ENCODE measurements at regions not wholly inside any gene's neighbourhood (a gene's known extent, or its start where the extent isn't known, plus 50 kb on each side); places are given as distances from the start of the nearest gene placed in this dataset.

GRCh38 chr7:81419731-81420130 is 350.1 kb downstream of the HGF start (continued):
- TF ChIP-seq SP1 (IDR thresholded peaks at IDR 0.05) = no peak
- no peak for TF ChIP-seq GABPA (IDR thresholded peaks at IDR 0.05 in 1 of 2, conservative IDR thresholded peaks at IDR 0.05 in 1 of 2)
- no peak for TF ChIP-seq RXRA (IDR thresholded peaks at IDR 0.05)
- TF ChIP-seq ZBTB33 (IDR thresholded peaks at IDR 0.05) = no peak

DNA sequence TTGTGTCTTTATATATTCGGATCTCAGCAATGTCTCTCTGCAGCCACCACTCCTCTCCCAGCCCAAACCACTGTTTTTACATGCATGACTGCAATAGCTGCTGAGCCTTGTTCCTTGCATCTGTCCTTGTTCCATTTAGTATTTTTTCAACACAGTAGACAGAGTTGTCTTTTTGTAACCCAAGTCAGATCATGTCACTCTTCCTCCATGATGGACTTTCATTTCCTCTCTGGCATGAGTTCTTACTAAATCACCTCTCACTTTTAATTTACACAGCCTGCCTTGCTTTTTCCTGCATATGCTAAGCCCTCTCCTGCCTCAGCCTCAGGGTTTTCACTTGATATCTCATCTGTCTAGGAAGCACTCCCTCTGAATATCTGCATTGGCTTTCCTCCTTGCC is 353.2 kb downstream of the HGF start:
- no peaks in the 10 kb centered on the region for H3K4me1 ChIP-seq (ENCODE audit: control insufficient read depth in 4 of 4, insufficient read depth in 4 of 4, low read length in 3 of 4)
- WGBS = 77% methylated on average over 1 of the region's 1 CpG
- no peaks in the 10 kb centered on the region for H3K27me3 ChIP-seq (ENCODE audit: control insufficient read depth in 4 of 4, insufficient read depth in 4 of 4, low read length in 3 of 4)
- no peaks in the 10 kb centered on the region for H3K36me3 ChIP-seq (ENCODE audit: control insufficient read depth in 4 of 4, insufficient read depth in 3 of 4, low read depth in 1 of 4, low read length in 3 of 4)
- H3K27ac ChIP-seq (ENCODE audit: low read depth in 1 of 2, low read length in 2 of 2) = no peak overlapping the region
- H3K9me3 ChIP-seq (ENCODE audit: control insufficient read depth in 4 of 4, low read length in 3 of 4) = no peaks in the 10 kb centered on the region
- H3K9ac ChIP-seq (ENCODE audit: low read depth in 1 of 2, low read length in 2 of 2) = no peak overlapping the region
- TF ChIP-seq, protein P1, sequence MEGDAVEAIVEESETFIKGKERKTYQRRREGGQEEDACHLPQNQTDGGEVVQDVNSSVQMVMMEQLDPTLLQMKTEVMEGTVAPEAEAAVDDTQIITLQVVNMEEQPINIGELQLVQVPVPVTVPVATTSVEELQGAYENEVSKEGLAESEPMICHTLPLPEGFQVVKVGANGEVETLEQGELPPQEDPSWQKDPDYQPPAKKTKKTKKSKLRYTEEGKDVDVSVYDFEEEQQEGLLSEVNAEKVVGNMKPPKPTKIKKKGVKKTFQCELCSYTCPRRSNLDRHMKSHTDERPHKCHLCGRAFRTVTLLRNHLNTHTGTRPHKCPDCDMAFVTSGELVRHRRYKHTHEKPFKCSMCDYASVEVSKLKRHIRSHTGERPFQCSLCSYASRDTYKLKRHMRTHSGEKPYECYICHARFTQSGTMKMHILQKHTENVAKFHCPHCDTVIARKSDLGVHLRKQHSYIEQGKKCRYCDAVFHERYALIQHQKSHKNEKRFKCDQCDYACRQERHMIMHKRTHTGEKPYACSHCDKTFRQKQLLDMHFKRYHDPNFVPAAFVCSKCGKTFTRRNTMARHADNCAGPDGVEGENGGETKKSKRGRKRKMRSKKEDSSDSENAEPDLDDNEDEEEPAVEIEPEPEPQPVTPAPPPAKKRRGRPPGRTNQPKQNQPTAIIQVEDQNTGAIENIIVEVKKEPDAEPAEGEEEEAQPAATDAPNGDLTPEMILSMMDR (IDR thresholded peaks at IDR 0.05; ENCODE audit: low read depth, low read length, missing input control) = no peak
- no peak for TF ChIP-seq HNF4G (IDR thresholded peaks at IDR 0.05)
- no peak for TF ChIP-seq SP1 (IDR thresholded peaks at IDR 0.05)
- no peak for TF ChIP-seq JUND (IDR thresholded peaks at IDR 0.05)
- no peak for TF ChIP-seq TAF1 (conservative IDR thresholded peaks at IDR 0.05)
- no peak for TF ChIP-seq GABPA (IDR thresholded peaks at IDR 0.05 in 1 of 2, conservative IDR thresholded peaks at IDR 0.05 in 1 of 2)
- no peak for DNase-seq (ENCODE audit: low spot score)
- no peak overlapping the region for H3K4me3 ChIP-seq (ENCODE audit: low read depth in 1 of 3, low read length in 3 of 3)

DNA sequence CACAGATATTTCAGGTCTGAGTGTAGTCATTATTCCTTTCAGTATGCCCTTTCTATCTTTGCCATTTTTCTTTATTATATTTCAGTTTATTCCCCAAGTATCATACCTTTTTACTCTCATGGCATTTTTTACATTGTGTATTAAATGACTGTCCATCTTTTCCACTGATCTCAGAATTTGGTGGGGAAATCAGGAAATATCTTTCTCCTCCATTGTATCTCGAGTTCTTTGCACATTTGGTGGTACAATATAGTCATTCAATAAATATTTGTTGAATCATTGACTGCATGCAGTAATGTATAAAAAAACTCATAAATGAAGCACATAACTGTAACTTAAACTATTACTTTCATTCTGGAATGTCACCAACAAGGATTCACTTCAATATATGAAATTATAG is 354.7 kb downstream of the HGF start:
- no peak for DNase-seq (ENCODE audit: low spot score)
- TF ChIP-seq FOXA2 (IDR thresholded peaks at IDR 0.05) = no peak
- TF ChIP-seq RXRA (IDR thresholded peaks at IDR 0.05) = no peak
- TF ChIP-seq YY1 (IDR thresholded peaks at IDR 0.05) = no peak
- no peak for TF ChIP-seq FOXA1 (IDR thresholded peaks at IDR 0.05)
- no peak for TF ChIP-seq MAX (IDR thresholded peaks at IDR 0.05)
- no peak for TF ChIP-seq NR2F2 (IDR thresholded peaks at IDR 0.05)
- TF ChIP-seq REST (IDR thresholded peaks at IDR 0.05) = no peak
- no peak for TF ChIP-seq TAF1 (conservative IDR thresholded peaks at IDR 0.05)
- TF ChIP-seq, protein P1 (IDR thresholded peaks at IDR 0.05; ENCODE audit: low read depth, low read length, missing input control) = no peak
- no peak for TF ChIP-seq SP1 (IDR thresholded peaks at IDR 0.05)
- no peak for TF ChIP-seq RAD21 (IDR thresholded peaks at IDR 0.05)
- TF ChIP-seq HNF4G (IDR thresholded peaks at IDR 0.05) = no peak
- TF ChIP-seq ZBTB33 (IDR thresholded peaks at IDR 0.05) = no peak
- no peak for TF ChIP-seq GABPA (IDR thresholded peaks at IDR 0.05 in 1 of 2, conservative IDR thresholded peaks at IDR 0.05 in 1 of 2)
- H3K27me3 ChIP-seq (ENCODE audit: control insufficient read depth in 4 of 4, insufficient read depth in 4 of 4, low read length in 3 of 4) = no peaks in the 10 kb centered on the region
- no peak overlapping the region for H3K4me3 ChIP-seq (ENCODE audit: low read depth in 1 of 3, low read length in 3 of 3)
- H3K4me1 ChIP-seq (ENCODE audit: control insufficient read depth in 4 of 4, insufficient read depth in 4 of 4, low read length in 3 of 4) = no peaks in the 10 kb centered on the region
- H3K27ac ChIP-seq (ENCODE audit: low read depth in 1 of 2, low read length in 2 of 2) = no peak overlapping the region
- no peaks in the 10 kb centered on the region for H3K9me3 ChIP-seq (ENCODE audit: control insufficient read depth in 4 of 4, low read length in 3 of 4)
- H3K36me3 ChIP-seq (ENCODE audit: control insufficient read depth in 4 of 4, insufficient read depth in 3 of 4, low read depth in 1 of 4, low read length in 3 of 4) = no peaks in the 10 kb centered on the region
- H3K9ac ChIP-seq (ENCODE audit: low read depth in 1 of 2, low read length in 2 of 2) = no peak overlapping the region
- 69% methylated on average over 1 of the region's 1 CpG for WGBS
